Loucy (cell line): ENCODE measurements at regions not wholly inside any gene's neighbourhood (a gene's known extent, or its start where the extent isn't known, plus 50 kb on each side); places are given as distances from the start of the nearest gene placed in this dataset.

Experiments used
- EZH2phosphoT487 ChIP-seq: fragments of 200-600 bp; IDR thresholded peaks from 2 replicates; pipeline ENCODE4 v1.6.1; 2018; ENCODE audit warnings: antibody characterized with exemption, mild to moderate bottlenecking, moderate library complexity, borderline replicate concordance
- TF ChIP-seq, protein P1 (sequence below): fragments of 200-600 bp; sonication (generic); conservative IDR thresholded peaks from 2 replicates; pipeline ENCODE4 v1.5.1; 2014; ENCODE audit warnings: mild to moderate bottlenecking, antibody characterized with exemption, low read length

DNA sequence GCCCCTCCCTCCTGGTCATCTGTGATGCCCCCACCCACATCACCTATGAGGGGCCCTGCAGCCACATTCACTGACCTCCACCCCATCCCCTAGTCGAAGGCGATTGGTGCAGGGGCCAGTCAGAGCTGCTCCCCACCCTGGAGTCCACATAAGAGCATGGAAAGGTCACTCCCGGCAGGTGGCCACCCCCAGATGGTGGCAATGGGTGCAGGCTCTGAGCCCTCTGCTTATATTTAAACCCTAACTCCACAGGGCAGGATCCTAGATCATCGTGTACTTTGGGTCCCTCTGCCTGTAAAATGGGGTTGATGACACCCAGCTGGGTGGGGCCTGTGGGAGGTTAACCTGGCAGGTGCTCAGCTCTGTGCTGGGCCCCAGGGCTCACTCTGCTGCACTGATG, 186.8 kb upstream of the C1orf174 start:
- TF ChIP-seq, protein P1, sequence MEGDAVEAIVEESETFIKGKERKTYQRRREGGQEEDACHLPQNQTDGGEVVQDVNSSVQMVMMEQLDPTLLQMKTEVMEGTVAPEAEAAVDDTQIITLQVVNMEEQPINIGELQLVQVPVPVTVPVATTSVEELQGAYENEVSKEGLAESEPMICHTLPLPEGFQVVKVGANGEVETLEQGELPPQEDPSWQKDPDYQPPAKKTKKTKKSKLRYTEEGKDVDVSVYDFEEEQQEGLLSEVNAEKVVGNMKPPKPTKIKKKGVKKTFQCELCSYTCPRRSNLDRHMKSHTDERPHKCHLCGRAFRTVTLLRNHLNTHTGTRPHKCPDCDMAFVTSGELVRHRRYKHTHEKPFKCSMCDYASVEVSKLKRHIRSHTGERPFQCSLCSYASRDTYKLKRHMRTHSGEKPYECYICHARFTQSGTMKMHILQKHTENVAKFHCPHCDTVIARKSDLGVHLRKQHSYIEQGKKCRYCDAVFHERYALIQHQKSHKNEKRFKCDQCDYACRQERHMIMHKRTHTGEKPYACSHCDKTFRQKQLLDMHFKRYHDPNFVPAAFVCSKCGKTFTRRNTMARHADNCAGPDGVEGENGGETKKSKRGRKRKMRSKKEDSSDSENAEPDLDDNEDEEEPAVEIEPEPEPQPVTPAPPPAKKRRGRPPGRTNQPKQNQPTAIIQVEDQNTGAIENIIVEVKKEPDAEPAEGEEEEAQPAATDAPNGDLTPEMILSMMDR: no peak
- TF ChIP-seq EZH2phosphoT487: no peak
